Putamen (tissue), 1 donor: ENCODE measurements at regions not wholly inside any gene's neighbourhood (a gene's known extent, or its start where the extent isn't known, plus 50 kb on each side); places are given as distances from the start of the nearest gene placed in this dataset.
"Not testable (repeated sequence)": the region's sequence is repeated elsewhere in the genome, so short reads cannot be mapped to it uniquely, and the experiment has no call there.

Experiments
- DNase-seq: peaks from one replicate; pipeline ENCODE4 v3.0.0-alpha.2; 2016; ENCODE audit warnings: low spot score

GRCh38 chr13:111064661-111065060, 50.4 kb upstream of the ARHGEF7 start:
- DNase-seq, result no peak

GRCh38 chr13:111062966-111063365, 52.1 kb upstream of the ARHGEF7 start:
- DNase-seq, result no peak

GRCh38 chr13:111062305-111062704, 52.8 kb upstream of the ARHGEF7 start:
- no peak for DNase-seq

- no peak for DNase-seq
These were observed 53.6 kb upstream of the ARHGEF7 start for GRCh38 chr13:111061358-111062045.

- no peak for DNase-seq
These were observed 54.7 kb upstream of the ARHGEF7 start for GRCh38 chr13:111060237-111060919.

- no peak for DNase-seq
These were observed 56.2 kb upstream of the ARHGEF7 start for GRCh38 chr13:111058796-111059506.

- not testable (repeated sequence) for DNase-seq
These were observed 56.8 kb upstream of the ARHGEF7 start for GRCh38 chr13:111058339-111058738.

- not testable (repeated sequence) for DNase-seq
These were observed 63.3 kb upstream of the ARHGEF7 start for GRCh38 chr13:111051726-111052232.

GRCh38 chr13:111051041-111051725, 63.9 kb upstream of the ARHGEF7 start:
- no peak for DNase-seq

- DNase-seq, result no peak
These were observed 64.6 kb upstream of the ARHGEF7 start for GRCh38 chr13:111050539-111050879.

GRCh38 chr13:111049791-111050538, 65.1 kb upstream of the ARHGEF7 start:
- DNase-seq, result no peak

- no peak for DNase-seq
These were observed 66.7 kb upstream of the ARHGEF7 start for GRCh38 chr13:111048387-111048786.

- DNase-seq, result no peak
These were observed 67.8 kb upstream of the ARHGEF7 start for GRCh38 chr13:111047326-111047725.

- DNase-seq, result no peak
These were observed 68.4 kb upstream of the ARHGEF7 start for GRCh38 chr13:111046590-111047141.

- DNase-seq, result no peak
These were observed 69.9 kb upstream of the ARHGEF7 start for GRCh38 chr13:111045170-111045569.

- no peak for DNase-seq
These were observed 70.9 kb upstream of the ARHGEF7 start for GRCh38 chr13:111044087-111044830.

- no peak for DNase-seq
These were observed 71.5 kb upstream of the ARHGEF7 start for GRCh38 chr13:111043575-111043982.

GRCh38 chr13:111042661-111043226, 72.4 kb upstream of the ARHGEF7 start:
- DNase-seq, result no peak

- no peak for DNase-seq
These were observed 74.3 kb upstream of the ARHGEF7 start for GRCh38 chr13:111040830-111041229.

- no peak for DNase-seq
These were observed 75.4 kb upstream of the ARHGEF7 start for GRCh38 chr13:111039735-111040134.
